T-helper 1 cell treated with Interleukin-12 subunit alpha and Interleukin-12 subunit beta and Interleukin-4 antibody, amounts not matched to agents 30 ng/mL and 1 ng/mL, for 36 hours (primary cell): ENCODE measurements at regions not wholly inside any gene's neighbourhood (a gene's known extent, or its start where the extent isn't known, plus 50 kb on each side); places are given as distances from the start of the nearest gene placed in this dataset.
"Not testable (repeated sequence)": the region's sequence is repeated elsewhere in the genome, so short reads cannot be mapped to it uniquely, and the experiment has no call there.

Experiments
- intact Hi-C: fragments of 100-400 bp; cut with micrococcal nuclease; formaldehyde crosslinking; loops from one replicate; pipeline ENCODE4 v1.15.1; 2024

GRCh38 chr13:85132986-85133385 lies 666.2 kb downstream of the SLITRK6 start:
- intact Hi-C loops: no loop called here

GRCh38 chr13:85123501-85123900 lies 675.7 kb downstream of the SLITRK6 start:
- intact Hi-C loops: not testable (repeated sequence)

- intact Hi-C loops: no loop called here
Measured at GRCh38 chr13:85108356-85108755, 690.9 kb downstream of the SLITRK6 start.

GRCh38 chr13:85099245-85099644 lies 700.0 kb downstream of the SLITRK6 start:
- intact Hi-C loops: no loop called here

GRCh38 chr13:85095418-85096272 lies 703.6 kb downstream of the SLITRK6 start:
- intact Hi-C loops: no loop called here

GRCh38 chr13:85093808-85094207 lies 705.4 kb downstream of the SLITRK6 start:
- intact Hi-C loops: no loop called here

GRCh38 chr13:85091631-85092234 lies 707.5 kb downstream of the SLITRK6 start:
- intact Hi-C loops: no loop called here

GRCh38 chr13:85089186-85089585 lies 710.0 kb downstream of the SLITRK6 start:
- intact Hi-C loops: no loop called here

- intact Hi-C loops: no loop called here
Measured at GRCh38 chr13:85080691-85081090, 718.5 kb downstream of the SLITRK6 start.

- intact Hi-C loops: no loop called here
Measured at GRCh38 chr13:85076343-85076742, 722.9 kb downstream of the SLITRK6 start.

- intact Hi-C loops: no loop called here
Measured at GRCh38 chr13:85074543-85075313, 724.5 kb downstream of the SLITRK6 start.

- intact Hi-C loops: no loop called here
Measured at GRCh38 chr13:85068231-85068630, 731.0 kb downstream of the SLITRK6 start.

- intact Hi-C loops: no loop called here
Measured at GRCh38 chr13:85040215-85040614, 759.0 kb downstream of the SLITRK6 start.

- intact Hi-C loops: no loop called here
Measured at GRCh38 chr13:85031771-85032170, 767.4 kb downstream of the SLITRK6 start.

- intact Hi-C loops: no loop called here
Measured at GRCh38 chr13:85028035-85028434, 771.2 kb downstream of the SLITRK6 start.

GRCh38 chr13:85019121-85019520 lies 780.1 kb downstream of the SLITRK6 start:
- intact Hi-C loops: no loop called here

GRCh38 chr13:85013006-85013405 lies 786.2 kb downstream of the SLITRK6 start:
- intact Hi-C loops: no loop called here

- intact Hi-C loops: no loop called here
Measured at GRCh38 chr13:85009447-85009846, 789.8 kb downstream of the SLITRK6 start.

- intact Hi-C loops: no loop called here
Measured at GRCh38 chr13:84999252-84999651, 800.0 kb downstream of the SLITRK6 start.

GRCh38 chr13:84998681-84999080 lies 800.5 kb downstream of the SLITRK6 start:
- intact Hi-C loops: no loop called here

GRCh38 chr13:84997858-84998257 lies 801.4 kb downstream of the SLITRK6 start:
- intact Hi-C loops: no loop called here

- intact Hi-C loops: no loop called here
Measured at GRCh38 chr13:84994582-84994981, 804.6 kb downstream of the SLITRK6 start.
